ENCODE measurements at regions not wholly inside any gene's neighbourhood (a gene's known extent, or its start where the extent isn't known, plus 50 kb on each side); places are given as distances from the start of the nearest gene placed in this dataset.

DNA sequence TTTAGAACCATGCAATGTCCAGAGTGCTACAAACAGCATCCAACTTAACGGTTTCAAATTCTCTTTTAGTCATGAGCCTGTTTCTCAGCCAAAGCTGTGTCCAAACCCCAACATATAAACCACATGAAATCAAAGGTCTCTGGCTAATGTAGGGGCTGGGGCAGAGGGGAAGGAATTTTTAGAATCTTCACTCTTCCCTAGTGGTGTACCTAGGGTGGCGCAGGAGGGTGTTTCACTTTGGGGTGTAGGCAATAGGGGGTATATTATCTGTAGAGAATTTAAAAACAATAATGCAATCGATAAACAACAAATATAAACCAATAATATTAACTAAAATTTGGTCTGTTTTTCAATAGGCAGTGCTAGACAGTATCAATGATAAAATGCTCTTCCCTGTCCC lies 132.1 kb upstream of the BRINP1 start:
- no peak overlapping the region for H2AFZ ChIP-seq (ENCODE audit: insufficient read depth, low read depth, low read length, poor library complexity, severe bottlenecking)
- intact Hi-C loops (cut with micrococcal nuclease): no loop called here
- Mint-ChIP-seq H3K27ac (no peak overlapping the region), H3K27me3 (no peaks in the 10 kb centered on the region), H3K9me3 (ENCODE audit: insufficient read depth) (peaks cover 4% of the 10 kb centered on the region), H3K4me1 (no peaks in the 10 kb centered on the region), H3K4me3 (no peak overlapping the region)
- H3K9ac ChIP-seq (ENCODE audit: low read length): no peak overlapping the region
- no peak overlapping the region for H3K27ac ChIP-seq (ENCODE audit: low read length in 2 of 2)
- H3K79me2 ChIP-seq (ENCODE audit: control insufficient read depth, insufficient read depth, low read length): no peaks in the 10 kb centered on the region
- no peaks in the 10 kb centered on the region for H3K9me3 ChIP-seq (ENCODE audit: control extremely low read depth in 1 of 3, control insufficient read depth in 2 of 3, insufficient read depth in 1 of 3, low read length in 2 of 3)
- H3K4me2 ChIP-seq (replicated peaks; ENCODE audit: low read depth, low read length, poor library complexity, severe bottlenecking): no peak overlapping the region
- ChIA-PET CTCF (no interaction called here), POLR2A (no interaction called here)
- no CpG with 5 or more reads among the region's 3 CpGs for WGBS (ENCODE audit: insufficient coverage)
- no peaks in the 10 kb centered on the region for H4K20me1 ChIP-seq (ENCODE audit: control insufficient read depth, insufficient read depth, low read length, poor library complexity, severe bottlenecking)
- DNase-seq (no peak), ATAC-seq (ENCODE audit: low read depth) (no peak)
- no peaks in the 10 kb centered on the region for H3K36me3 ChIP-seq (replicated peaks in 1 of 2; ENCODE audit: control extremely low read depth in 1 of 2, control insufficient read depth in 1 of 2, extremely low read depth in 1 of 2, insufficient read depth in 2 of 2, low read length in 1 of 2)
- H3K4me1 ChIP-seq (ENCODE audit: control insufficient read depth in 2 of 2, insufficient read depth in 2 of 2, low read length in 2 of 2): no peaks in the 10 kb centered on the region
- no peaks in the 10 kb centered on the region for H3K27me3 ChIP-seq (replicated peaks in 1 of 4; ENCODE audit: control extremely low read depth in 1 of 4, control insufficient read depth in 3 of 4, insufficient read depth in 4 of 4, low read length in 3 of 4)
- no peak overlapping the region for H3K4me3 ChIP-seq (ENCODE audit: control extremely low read depth in 1 of 5, extremely low read depth in 1 of 5, insufficient read depth in 1 of 5, low read depth in 2 of 5, low read length in 4 of 5)
- TF ChIP-seq EZH2 (IDR thresholded peaks at IDR 0.05; ENCODE audit: borderline replicate concordance, insufficient read depth, low read depth, low read length, poor library complexity, severe bottlenecking): no peak
- TF ChIP-seq, protein P1, sequence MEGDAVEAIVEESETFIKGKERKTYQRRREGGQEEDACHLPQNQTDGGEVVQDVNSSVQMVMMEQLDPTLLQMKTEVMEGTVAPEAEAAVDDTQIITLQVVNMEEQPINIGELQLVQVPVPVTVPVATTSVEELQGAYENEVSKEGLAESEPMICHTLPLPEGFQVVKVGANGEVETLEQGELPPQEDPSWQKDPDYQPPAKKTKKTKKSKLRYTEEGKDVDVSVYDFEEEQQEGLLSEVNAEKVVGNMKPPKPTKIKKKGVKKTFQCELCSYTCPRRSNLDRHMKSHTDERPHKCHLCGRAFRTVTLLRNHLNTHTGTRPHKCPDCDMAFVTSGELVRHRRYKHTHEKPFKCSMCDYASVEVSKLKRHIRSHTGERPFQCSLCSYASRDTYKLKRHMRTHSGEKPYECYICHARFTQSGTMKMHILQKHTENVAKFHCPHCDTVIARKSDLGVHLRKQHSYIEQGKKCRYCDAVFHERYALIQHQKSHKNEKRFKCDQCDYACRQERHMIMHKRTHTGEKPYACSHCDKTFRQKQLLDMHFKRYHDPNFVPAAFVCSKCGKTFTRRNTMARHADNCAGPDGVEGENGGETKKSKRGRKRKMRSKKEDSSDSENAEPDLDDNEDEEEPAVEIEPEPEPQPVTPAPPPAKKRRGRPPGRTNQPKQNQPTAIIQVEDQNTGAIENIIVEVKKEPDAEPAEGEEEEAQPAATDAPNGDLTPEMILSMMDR (IDR thresholded peaks at IDR 0.05): no peak

DNA sequence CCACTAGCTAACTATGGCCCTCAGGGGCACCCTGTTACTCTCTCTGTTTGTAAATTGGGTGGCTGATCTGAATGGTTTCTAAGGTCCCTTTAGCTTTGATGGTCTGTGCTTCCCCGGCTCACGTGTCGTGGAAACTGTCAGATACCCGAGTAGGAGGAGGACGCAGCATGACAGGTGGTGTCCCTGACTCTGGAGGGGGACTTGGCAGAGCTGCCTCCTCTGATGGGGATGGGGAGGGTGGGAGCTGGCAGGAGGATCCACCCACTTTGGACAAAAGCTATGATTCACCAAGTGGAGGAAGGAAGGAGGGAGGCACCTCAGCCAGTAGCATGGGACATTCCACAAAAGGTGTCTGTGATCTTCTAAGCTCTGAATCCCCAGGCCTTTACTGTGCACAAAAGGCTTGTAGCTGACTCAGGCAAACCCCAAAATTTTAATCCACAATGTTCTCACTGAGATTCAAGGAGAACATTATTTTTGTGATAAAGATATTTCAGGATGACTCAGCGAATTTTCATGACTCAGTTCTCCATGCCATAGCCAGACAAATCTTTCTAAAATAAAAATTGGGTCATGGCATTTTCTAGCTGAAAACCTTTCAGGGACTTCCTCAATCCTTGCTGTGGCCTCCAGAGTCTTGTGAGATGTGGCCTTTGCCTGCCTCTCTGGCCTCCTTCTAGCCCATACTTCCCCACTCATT lies 131.0 kb upstream of the BRINP1 start:
- H4K20me1 ChIP-seq (ENCODE audit: control insufficient read depth, insufficient read depth, low read length, poor library complexity, severe bottlenecking): no peaks in the 10 kb centered on the region
- no peaks in the 10 kb centered on the region for H3K9me3 ChIP-seq (ENCODE audit: control extremely low read depth in 1 of 3, control insufficient read depth in 2 of 3, insufficient read depth in 1 of 3, low read length in 2 of 3)
- H3K4me3 Mint-ChIP-seq: no peak overlapping the region
- TF ChIP-seq, protein P1 (IDR thresholded peaks at IDR 0.05): no peak
- TF ChIP-seq EZH2 (IDR thresholded peaks at IDR 0.05; ENCODE audit: borderline replicate concordance, insufficient read depth, low read depth, low read length, poor library complexity, severe bottlenecking): no peak
- H3K27ac Mint-ChIP-seq: no peak overlapping the region
- no peaks in the 10 kb centered on the region for H3K4me1 ChIP-seq (ENCODE audit: control insufficient read depth in 2 of 2, insufficient read depth in 2 of 2, low read length in 2 of 2)
- no peak overlapping the region for H3K9ac ChIP-seq (ENCODE audit: low read length)
- 81% methylated on average over 5 of the region's 6 CpGs for WGBS (ENCODE audit: insufficient coverage)
- no peak overlapping the region for H3K4me3 ChIP-seq (ENCODE audit: control extremely low read depth in 1 of 5, extremely low read depth in 1 of 5, insufficient read depth in 1 of 5, low read depth in 2 of 5, low read length in 4 of 5)
- no peak for DNase-seq
- intact Hi-C loops (cut with micrococcal nuclease): no loop called here
- CTCF ChIA-PET: no interaction called here
- POLR2A ChIA-PET: no interaction called here
- no peak for ATAC-seq (ENCODE audit: low read depth)
- H3K36me3 ChIP-seq (replicated peaks in 1 of 2; ENCODE audit: control extremely low read depth in 1 of 2, control insufficient read depth in 1 of 2, extremely low read depth in 1 of 2, insufficient read depth in 2 of 2, low read length in 1 of 2): no peaks in the 10 kb centered on the region
- no peak overlapping the region for H3K27ac ChIP-seq (ENCODE audit: low read length in 2 of 2)
- H3K27me3 Mint-ChIP-seq: no peaks in the 10 kb centered on the region
- no peaks in the 10 kb centered on the region for H3K4me1 Mint-ChIP-seq
- H3K79me2 ChIP-seq (ENCODE audit: control insufficient read depth, insufficient read depth, low read length): no peaks in the 10 kb centered on the region
- H3K4me2 ChIP-seq (replicated peaks; ENCODE audit: low read depth, low read length, poor library complexity, severe bottlenecking): no peak overlapping the region
- no peak overlapping the region for H2AFZ ChIP-seq (ENCODE audit: insufficient read depth, low read depth, low read length, poor library complexity, severe bottlenecking)
- H3K9me3 Mint-ChIP-seq (ENCODE audit: insufficient read depth): peaks cover 4% of the 10 kb centered on the region
- no peaks in the 10 kb centered on the region for H3K27me3 ChIP-seq (replicated peaks in 1 of 4; ENCODE audit: control extremely low read depth in 1 of 4, control insufficient read depth in 3 of 4, insufficient read depth in 4 of 4, low read length in 3 of 4)
